Left renal pelvis (tissue), 4 donors: ENCODE measurements at regions not wholly inside any gene's neighbourhood (a gene's known extent, or its start where the extent isn't known, plus 50 kb on each side); places are given as distances from the start of the nearest gene placed in this dataset.

Experiments
- DNase-seq, 4 donors: peaks; one replicate each; pipeline ENCODE4 v3.0.0-alpha.2; 2013; ENCODE audit warnings: low read depth in 4 of 4, low spot score in 3 of 4

DNA sequence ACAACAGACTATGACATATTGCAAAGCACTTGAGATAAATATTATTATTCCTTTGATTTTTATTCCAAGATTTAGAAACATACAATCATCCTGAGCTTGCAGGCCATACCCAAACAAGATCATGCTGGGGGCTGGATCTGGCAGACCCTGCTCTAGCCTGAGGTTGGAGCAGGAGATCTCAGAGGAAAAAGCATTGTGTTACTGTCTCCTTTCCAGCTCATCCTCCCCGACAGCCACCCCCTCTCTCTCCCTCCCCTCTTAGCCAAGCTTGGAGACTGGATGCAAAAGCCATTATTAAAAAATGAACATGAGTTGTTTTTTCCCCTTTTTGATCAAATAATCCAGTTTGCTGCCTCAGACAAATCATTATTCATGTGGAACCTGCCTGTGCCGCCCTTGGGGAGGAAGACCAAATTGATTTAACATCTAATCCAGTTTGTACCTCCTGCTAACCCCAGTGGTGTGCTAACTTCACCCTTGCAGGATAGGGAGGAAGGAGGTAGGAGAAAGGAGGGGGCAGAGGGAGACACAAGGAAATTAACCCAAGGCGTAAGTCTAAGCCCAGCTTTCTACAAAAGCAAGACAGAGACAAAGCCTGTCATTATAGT, 565.8 kb upstream of the TBX3 start:
- DNase-seq = no peak

DNA sequence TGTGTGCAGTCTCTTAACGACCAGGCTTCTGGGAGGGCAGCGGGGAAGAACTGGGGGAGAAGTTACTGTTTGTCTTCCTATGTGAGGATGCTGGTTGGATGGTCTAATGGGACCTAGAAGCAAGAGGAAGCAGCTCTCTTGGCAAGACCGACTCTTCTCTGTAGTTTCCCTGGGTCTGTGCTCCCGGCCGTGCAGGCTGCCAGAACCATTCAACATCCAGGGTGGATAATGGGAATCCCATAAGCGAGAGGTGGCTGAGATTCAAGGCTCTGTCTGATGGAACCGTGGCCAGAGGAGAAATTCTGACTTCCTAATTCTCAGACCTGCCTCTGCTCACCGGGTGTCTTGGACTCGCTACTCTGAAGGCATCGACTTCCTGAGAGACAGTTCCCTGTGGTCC, 561.0 kb upstream of the TBX3 start:
- DNase-seq = no peak

DNA sequence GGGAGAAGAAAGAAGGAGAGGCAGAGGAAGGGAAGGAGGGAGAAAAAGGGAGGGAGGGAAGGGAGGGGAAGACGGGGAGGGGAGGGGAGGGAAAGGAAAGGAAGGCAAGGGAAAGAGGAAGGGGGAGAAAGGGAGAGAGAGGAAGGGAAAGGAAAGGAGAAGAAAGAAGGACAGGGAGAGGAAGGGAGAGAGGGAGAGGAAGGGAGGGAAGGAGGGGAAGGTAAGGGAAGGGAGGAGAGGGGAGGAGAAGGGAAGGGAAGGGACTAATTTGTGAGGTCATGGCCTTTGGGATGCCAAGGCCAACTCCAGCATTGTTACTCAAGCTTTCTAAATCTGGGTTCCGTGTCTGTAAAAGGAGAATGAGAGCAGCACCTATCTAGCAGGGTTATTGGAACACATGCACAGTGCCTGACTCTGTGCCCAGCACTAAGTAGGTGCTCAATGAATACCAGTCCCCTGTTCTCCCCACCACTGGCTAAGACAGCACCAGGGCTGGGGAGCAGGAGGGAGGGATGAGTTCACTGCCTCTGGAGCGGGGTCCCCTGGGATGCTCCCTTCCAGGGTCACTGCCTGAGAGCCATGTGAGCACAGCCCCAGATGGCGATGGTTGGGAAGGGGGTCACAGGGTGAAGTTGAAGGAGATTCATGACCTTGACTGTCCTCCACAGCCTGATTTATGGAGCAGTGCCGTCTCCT, 560.1 kb upstream of the TBX3 start:
- no peak for DNase-seq

GRCh38 chr12:115240251-115240650, 556.3 kb upstream of the TBX3 start:
- DNase-seq = no peak

DNA sequence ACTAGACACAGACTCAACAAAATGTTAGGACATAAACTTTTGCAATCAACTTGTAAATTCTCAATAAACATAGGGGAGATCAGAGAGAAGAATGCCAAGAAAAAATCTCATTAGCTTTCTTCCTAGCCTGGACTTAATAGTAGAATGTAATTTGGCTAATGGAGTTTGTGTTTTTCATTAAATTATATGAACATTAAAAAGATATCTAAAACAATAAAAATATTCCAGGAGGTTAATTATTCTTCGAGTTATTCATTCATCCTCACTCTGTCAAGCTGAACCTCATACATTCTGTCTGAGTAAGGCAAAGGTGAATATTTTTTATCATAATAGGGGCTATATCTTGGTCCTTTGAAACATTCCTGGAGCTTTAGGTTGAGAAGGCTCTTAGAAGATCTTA, 551.9 kb upstream of the TBX3 start:
- no peak for DNase-seq

GRCh38 chr12:115233891-115234543, 550.0 kb upstream of the TBX3 start:
- no peak for DNase-seq

DNA sequence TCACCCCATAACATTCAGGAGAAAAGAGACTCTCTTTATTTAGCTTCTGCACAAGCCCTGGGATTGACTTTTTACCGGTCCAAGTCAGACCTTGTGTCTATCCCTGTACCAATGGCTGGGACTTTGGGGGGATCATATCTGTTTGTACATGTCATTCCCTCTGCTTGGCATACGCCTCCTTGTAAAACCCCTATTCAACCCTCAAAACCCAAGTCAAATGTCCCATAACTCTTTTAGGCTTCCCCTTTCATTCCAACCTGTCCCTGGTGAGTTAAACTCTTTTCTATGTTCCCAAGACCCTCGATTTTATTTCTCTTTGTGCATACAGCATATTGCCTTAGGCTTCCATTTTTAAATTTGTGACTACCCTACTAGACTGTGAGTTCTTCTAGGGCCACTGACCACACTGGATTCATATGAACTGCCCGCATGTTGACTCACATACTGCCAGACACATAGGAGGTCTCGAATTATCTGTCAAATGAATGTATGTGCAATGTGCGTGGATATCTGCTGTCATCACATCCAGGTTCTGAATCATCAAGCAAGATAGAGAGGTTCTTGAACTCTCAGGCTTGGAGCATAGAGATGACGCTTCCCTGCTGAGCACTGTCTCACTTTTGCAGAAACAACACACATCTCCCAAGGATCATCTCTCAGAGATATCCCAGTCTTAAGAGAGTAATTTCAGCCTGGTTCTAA, 548.6 kb upstream of the TBX3 start:
- no peak for DNase-seq

DNA sequence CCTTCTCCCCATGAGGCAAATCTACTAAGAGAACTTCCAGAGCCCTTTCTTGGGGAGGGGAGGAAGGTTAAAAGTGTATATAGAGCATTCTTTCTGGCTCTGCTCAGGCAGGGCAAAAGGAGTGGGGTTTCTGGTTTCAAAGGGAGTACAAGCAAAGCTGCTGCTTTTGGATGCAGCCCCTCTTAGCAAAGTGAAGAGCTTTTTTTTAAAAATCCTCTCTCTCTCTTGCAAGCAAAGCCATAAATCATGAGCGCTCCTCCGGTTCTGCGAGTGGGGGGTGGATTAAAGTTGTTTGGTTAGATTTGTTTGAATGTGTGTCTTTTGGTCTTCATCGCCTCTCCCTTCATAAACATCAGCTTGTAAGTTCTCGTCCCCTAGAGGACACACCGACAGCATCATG, 546.6 kb upstream of the TBX3 start:
- DNase-seq = peak; percentile 36 to 60 (median 48)

DNA sequence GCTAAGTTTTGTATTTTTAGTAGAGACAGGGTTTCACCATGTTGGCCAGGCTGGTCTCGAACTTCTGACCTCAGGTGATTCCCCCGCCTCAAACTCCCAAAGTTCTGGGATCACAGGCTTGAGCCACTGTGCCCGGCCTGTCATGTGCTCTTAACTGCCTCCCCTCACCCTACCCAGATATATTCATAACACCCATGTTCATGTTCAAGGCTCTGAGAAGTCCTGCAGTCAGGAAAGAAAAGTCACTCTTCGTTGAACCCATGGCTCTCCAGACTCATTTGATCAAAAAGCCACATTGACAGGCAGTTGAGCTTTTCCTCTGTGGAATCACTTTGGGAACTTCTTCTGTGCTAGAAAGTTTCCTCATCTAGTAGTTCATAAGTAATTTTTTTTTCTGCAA, 545.5 kb upstream of the TBX3 start:
- no peak for DNase-seq

DNA sequence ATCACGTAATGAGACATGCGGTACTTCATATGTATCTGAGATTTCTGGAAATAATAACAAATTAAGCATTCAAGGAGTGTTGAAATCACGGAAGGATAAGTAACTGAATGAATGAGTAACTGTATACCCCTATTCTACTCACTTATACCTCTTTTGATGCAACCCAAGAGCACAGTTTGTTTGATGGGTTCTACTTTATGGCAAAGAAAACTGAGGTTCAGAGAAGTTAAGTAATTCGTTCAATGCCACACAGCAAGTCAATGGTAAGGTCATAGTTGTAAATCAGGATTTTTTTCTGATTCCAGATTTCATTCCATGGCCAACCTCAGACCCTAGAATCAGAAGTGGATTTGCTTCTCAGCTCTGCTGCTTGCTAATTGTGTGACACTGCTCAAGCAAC, 544.5 kb upstream of the TBX3 start:
- no peak for DNase-seq

DNA sequence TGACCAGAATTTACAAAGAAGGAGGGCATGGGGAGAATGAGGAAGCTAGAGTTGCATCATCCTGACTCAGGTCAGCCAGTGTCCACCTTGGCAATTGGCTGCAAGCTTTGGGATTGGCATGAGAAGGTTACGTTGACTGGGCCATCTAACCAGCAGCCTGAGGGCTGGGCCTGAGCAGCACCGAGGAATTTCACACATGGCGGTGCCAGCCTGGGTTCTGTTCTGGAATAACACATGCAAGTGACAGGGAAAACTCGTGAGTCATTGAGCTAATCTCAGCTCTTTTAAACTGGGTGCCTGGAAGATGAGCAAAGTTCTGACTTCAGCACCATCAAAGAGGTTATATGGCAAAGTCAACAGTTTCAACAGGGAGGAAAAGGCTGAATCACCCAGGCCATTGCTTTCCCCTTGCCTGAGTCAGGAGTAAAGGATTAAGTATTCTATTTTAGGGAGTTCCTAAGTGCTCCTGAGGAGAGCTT, 543.2 kb upstream of the TBX3 start:
- DNase-seq = no peak

- no peak for DNase-seq
Measured at GRCh38 chr12:115225845-115226244, 541.9 kb upstream of the TBX3 start.

- DNase-seq = no peak
Measured at GRCh38 chr12:115223991-115224390, 540.0 kb upstream of the TBX3 start.

DNA sequence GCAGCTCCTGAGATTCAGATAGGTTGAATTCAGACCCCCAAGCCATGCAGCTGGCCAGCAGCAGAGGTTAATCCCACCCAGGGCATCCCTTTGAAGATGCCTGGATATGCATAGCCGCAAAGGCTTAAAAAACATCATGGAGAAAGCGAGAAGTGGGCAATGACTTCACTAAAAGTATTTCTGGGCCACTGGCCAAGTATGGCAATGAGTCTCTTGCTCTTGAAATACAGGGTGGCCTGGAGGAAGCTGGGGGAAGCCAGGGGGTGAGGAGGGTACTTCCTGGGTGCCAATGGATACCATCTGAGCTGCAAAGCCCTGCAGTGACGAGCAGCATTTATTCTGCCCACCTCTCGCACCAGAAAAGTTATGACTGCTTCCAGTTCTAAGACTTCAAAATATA, 539.3 kb upstream of the TBX3 start:
- DNase-seq = no peak

DNA sequence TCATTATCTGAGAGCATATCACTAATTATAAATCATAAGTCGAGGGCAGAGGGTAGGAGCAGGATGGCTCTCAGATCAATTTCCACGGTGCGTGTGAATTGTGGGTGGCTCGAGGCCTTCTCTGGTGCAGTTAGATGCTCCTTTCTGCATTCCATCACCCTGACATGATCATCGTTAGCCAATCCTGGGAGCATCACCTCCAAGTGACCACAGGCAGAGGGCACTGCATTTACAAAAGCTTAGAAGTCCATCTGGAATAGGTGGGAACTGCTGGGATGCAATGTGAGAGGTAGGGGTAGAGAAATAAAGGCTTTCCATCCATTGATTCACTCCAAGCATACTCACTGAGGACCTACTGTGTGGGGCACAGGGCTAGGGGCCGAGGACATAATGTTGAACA, 538.2 kb upstream of the TBX3 start:
- no peak for DNase-seq

- DNase-seq = no peak
Measured at GRCh38 chr12:115216301-115216700, 532.3 kb upstream of the TBX3 start.

GRCh38 chr12:115215544-115215943, 531.6 kb upstream of the TBX3 start:
- no peak for DNase-seq

- no peak for DNase-seq
Measured at GRCh38 chr12:115213538-115214016, 529.6 kb upstream of the TBX3 start.

DNA sequence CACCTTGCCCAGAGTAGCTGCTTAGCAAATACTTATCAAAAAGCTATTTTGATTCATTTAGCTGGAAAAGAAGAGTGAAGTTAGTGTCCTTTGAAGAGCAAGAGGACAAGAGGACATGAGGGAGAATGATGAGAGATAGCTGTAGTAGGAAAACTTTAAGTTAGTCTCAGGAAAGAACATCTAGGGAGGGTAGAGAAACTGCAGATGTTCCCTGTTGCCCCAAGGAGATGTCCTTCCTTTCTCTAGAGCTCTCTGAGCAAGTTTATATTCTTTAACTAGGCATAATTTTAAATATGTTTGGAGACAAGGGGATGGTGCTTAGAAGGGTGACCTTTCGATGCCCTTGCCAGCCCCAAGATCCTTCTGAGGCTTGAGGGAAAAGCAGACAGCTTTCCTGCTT, 529.1 kb upstream of the TBX3 start:
- no peak for DNase-seq

DNA sequence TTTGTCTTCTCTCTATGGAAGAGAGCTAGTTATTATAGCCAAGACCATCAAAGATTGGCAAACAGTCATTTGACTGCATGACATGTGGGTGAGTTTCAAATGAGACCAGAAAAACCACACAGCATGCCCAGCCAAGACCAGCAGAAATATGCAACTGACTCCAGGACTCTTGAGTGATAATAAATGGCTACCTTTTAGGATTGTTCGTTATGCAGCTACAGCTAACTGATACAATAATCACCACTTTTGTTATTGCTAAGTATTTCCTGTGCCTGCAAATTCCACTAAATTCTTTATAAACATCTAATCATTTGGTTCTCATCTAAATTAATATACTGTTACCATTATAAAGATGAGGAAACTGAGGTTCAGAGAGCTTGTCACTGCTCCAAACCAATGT, 528.4 kb upstream of the TBX3 start:
- no peak for DNase-seq

DNA sequence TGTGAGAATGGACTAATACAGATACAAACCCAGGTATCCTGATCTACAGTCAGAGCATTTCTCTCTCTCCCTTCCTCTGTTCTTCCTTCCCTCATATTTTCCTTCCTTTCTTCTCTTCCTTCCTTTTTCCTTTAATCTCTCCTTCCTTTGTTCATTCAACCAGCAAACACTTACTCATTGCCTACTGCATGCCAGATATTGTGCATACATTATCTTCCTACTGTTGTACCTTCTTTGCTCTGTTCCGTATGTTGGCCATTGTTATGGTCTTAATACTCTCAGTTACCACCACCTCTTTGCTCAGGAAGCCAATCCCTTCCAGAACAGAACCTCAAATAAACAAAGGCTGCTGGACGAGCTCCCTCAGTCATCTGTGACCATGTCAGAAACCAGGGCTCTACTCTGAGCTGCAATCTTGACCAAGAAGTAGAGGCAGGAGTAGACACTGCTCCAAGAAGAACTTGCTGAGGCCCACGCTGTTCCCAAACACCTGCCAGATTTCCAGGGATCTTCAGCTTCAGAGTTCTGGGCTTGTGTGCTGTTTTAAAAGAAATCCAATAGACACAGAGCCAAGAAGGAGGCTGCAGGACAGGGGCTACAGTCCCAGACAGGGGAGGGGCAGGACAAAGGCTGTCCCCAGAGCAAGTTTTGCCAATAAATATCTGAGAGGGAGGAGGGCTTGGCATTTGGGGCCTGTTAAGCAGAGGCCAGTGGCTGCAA, 526.7 kb upstream of the TBX3 start:
- DNase-seq = no peak
